WTC11 (cell line): ENCODE measurements at regions not wholly inside any gene's neighbourhood (a gene's known extent, or its start where the extent isn't known, plus 50 kb on each side); places are given as distances from the start of the nearest gene placed in this dataset.

Experiments
- ATAC-seq: fragments of 200-7000 bp; cut with Tn5 transposase; 2 replicates; pipeline ENCODE4 v1.10.0; 2021; ENCODE audit warnings: mild to moderate bottlenecking, moderate library complexity
- CTCF ChIA-PET: fragments of 300-600 bp; sonication (Branson Sonifier 250); formaldehyde crosslinking; loops from one replicate; lab custom pipeline; 2021; ENCODE audit warnings: antibody characterized with exemption; lab: Charles Lee
- POLR2A ChIA-PET: fragments of 350-600 bp; sonication (Branson Sonifier 250); formaldehyde crosslinking; loops from one replicate; lab custom pipeline; 2021; ENCODE audit warnings: antibody characterized with exemption; lab: Charles Lee
- DNase-seq: peaks from one replicate; pipeline ENCODE4 v3.0.0; 2021; ENCODE audit warnings: low spot score
- H3K27ac Mint-ChIP-seq: 2 replicates; pipeline ENCODE4 v1.8.0; 2021; ENCODE audit warnings: mixed read lengths
- H3K27me3 Mint-ChIP-seq: 2 replicates; pipeline ENCODE4 v1.8.0; 2021; ENCODE audit warnings: low read depth, mild to moderate bottlenecking, moderate library complexity, mixed read lengths
- H3K36me3 Mint-ChIP-seq: 2 replicates; pipeline ENCODE4 v1.8.0; 2021; ENCODE audit warnings: mixed read lengths
- H3K4me1 Mint-ChIP-seq: 2 replicates; pipeline ENCODE4 v1.8.0; 2022; ENCODE audit warnings: mixed read lengths
- H3K4me3 Mint-ChIP-seq: 2 replicates; pipeline ENCODE4 v1.8.0; 2021; ENCODE audit warnings: mild to moderate bottlenecking, moderate library complexity, mixed read lengths
- H3K9me3 Mint-ChIP-seq: 2 replicates; pipeline ENCODE4 v1.8.0; 2021; ENCODE audit warnings: mixed read lengths
- ARID4B ChIP-seq: sonication (generic); formaldehyde crosslinking; IDR thresholded peaks from 2 replicates; pipeline ENCODE4 v1.8.0; 2023; ENCODE audit warnings: missing genetic modification reagents, mild to moderate bottlenecking, borderline replicate concordance
- ATF1 ChIP-seq: sonication (generic); formaldehyde crosslinking; IDR thresholded peaks from 2 replicates; pipeline ENCODE4 v1.8.1; 2023; ENCODE audit warnings: mild to moderate bottlenecking, moderate library complexity, missing genetic modification reagents
- E2F4 ChIP-seq: sonication (generic); formaldehyde crosslinking; IDR thresholded peaks from 2 replicates; pipeline ENCODE4 v1.8.1; 2022; ENCODE audit warnings: low read depth, mild to moderate bottlenecking, moderate library complexity, missing genetic modification reagents, borderline replicate concordance
- EMX1 ChIP-seq: fragments of 250-450 bp; sonication (Bioruptor Pico); IDR thresholded peaks from 2 replicates; pipeline ENCODE4 v1.8.0; 2021; ENCODE audit warnings: mild to moderate bottlenecking
- ERG ChIP-seq: fragments of 250-450 bp; sonication (Bioruptor Pico); IDR thresholded peaks from 2 replicates; pipeline ENCODE4 v1.8.0; 2021; ENCODE audit warnings: mild to moderate bottlenecking
- HMGA2 ChIP-seq: fragments of 250-450 bp; sonication (Bioruptor Pico); IDR thresholded peaks from 2 replicates; pipeline ENCODE4 v1.4.0; 2021; ENCODE audit warnings: mild to moderate bottlenecking, moderate library complexity
- KAT7 ChIP-seq: sonication (generic); formaldehyde crosslinking; IDR thresholded peaks from 2 replicates; pipeline ENCODE4 v1.8.1; 2023; ENCODE audit warnings: missing genetic modification reagents, mild to moderate bottlenecking, borderline replicate concordance
- MLX ChIP-seq: sonication (generic); formaldehyde crosslinking; IDR thresholded peaks from 2 replicates; pipeline ENCODE4 v1.8.1; 2023; ENCODE audit warnings: mild to moderate bottlenecking, missing genetic modification reagents, moderate library complexity
- MXD4 ChIP-seq: fragments of 250-450 bp; sonication (Bioruptor Pico); IDR thresholded peaks from 2 replicates; pipeline ENCODE4 v1.8.0; 2021; ENCODE audit warnings: mild to moderate bottlenecking, moderate library complexity, borderline replicate concordance
- NFATC4 ChIP-seq: fragments of 250-450 bp; sonication (Bioruptor Pico); IDR thresholded peaks from 2 replicates; pipeline ENCODE4 v1.9.0; 2021; ENCODE audit warnings: mild to moderate bottlenecking
- NR1H2 ChIP-seq: sonication (generic); formaldehyde crosslinking; IDR thresholded peaks from 2 replicates; pipeline ENCODE4 v1.9.0; 2021; ENCODE audit warnings: mild to moderate bottlenecking, moderate library complexity, missing genetic modification reagents
- NR2C2 ChIP-seq: sonication (generic); formaldehyde crosslinking; IDR thresholded peaks from 2 replicates; pipeline ENCODE4 v1.8.0; 2022; ENCODE audit warnings: mild to moderate bottlenecking, missing genetic modification reagents
- NR3C1 ChIP-seq: sonication (generic); formaldehyde crosslinking; conservative IDR thresholded peaks from 2 replicates; pipeline ENCODE4 v1.8.1; 2023; ENCODE audit warnings: low read depth, mild to moderate bottlenecking, missing genetic modification reagents
- PREB ChIP-seq: sonication (generic); formaldehyde crosslinking; IDR thresholded peaks from 2 replicates; pipeline ENCODE4 v1.8.1; 2022; ENCODE audit warnings: mild to moderate bottlenecking, missing genetic modification reagents, moderate library complexity, borderline replicate concordance
- PRRX2 ChIP-seq: fragments of 250-450 bp; sonication (Bioruptor Pico); IDR thresholded peaks from 2 replicates; pipeline ENCODE4 v1.8.0; 2021; ENCODE audit warnings: mild to moderate bottlenecking
- TP53 ChIP-seq: sonication (generic); formaldehyde crosslinking; IDR thresholded peaks from 2 replicates; pipeline ENCODE4 v1.8.1; 2023; ENCODE audit warnings: mild to moderate bottlenecking, missing genetic modification reagents
- ZBTB43 ChIP-seq: sonication (generic); formaldehyde crosslinking; IDR thresholded peaks from 2 replicates; pipeline ENCODE4 v1.8.1; 2023; ENCODE audit warnings: mild to moderate bottlenecking, missing genetic modification reagents
- ZNF423 ChIP-seq: fragments of 250-450 bp; sonication (Bioruptor Pico); IDR thresholded peaks from 2 replicates; pipeline ENCODE4 v2.1.2; 2022; ENCODE audit warnings: mild to moderate bottlenecking, moderate library complexity
- ZSCAN18 ChIP-seq: fragments of 250-450 bp; sonication (Bioruptor Pico); IDR thresholded peaks from 2 replicates; pipeline ENCODE4 v2.1.2; 2022; ENCODE audit warnings: mild to moderate bottlenecking, moderate library complexity

GRCh38 chr10:61567729-61568128 is 95.0 kb upstream of the CABCOCO1 start:
- Mint-ChIP-seq H3K27ac (no peak overlapping the region), H3K4me1 (no peaks in the 10 kb centered on the region), H3K27me3 (no peaks in the 10 kb centered on the region), H3K9me3 (peaks cover 44% of the 10 kb centered on the region), H3K36me3 (peaks cover 16% of the 10 kb centered on the region), H3K4me3 (no peak overlapping the region)
- DNase-seq, result no peak
- ChIA-PET POLR2A (no interaction called here), CTCF (no interaction called here)
- TF ChIP-seq PREB (no peak), EMX1 (no peak), NR3C1 (CRISPR knock-in tag) (no peak), TP53 (no peak), NR1H2 (CRISPR knock-in tag) (no peak), ZSCAN18 (CRISPR knock-in tag) (no peak), NR2C2 (CRISPR knock-in tag) (no peak), ARID4B (CRISPR knock-in tag) (no peak), HMGA2 (CRISPR knock-in tag) (no peak), E2F4 (CRISPR knock-in tag) (no peak), ERG (CRISPR knock-in tag) (no peak), ZBTB43 (CRISPR knock-in tag) (no peak), MXD4 (CRISPR knock-in tag) (no peak), PRRX2 (CRISPR knock-in tag) (no peak), NFATC4 (no peak), KAT7 (CRISPR knock-in tag) (no peak), ATF1 (CRISPR knock-in tag) (no peak), ZNF423 (CRISPR knock-in tag) (no peak), MLX (CRISPR knock-in tag) (no peak)
- no peak for ATAC-seq
